CD4-positive, alpha-beta T cell treated with Interleukin-12 subunit alpha and Interleukin-12 subunit beta, for 1 hour (primary cell): ENCODE measurements at regions not wholly inside any gene's neighbourhood (a gene's known extent, or its start where the extent isn't known, plus 50 kb on each side); places are given as distances from the start of the nearest gene placed in this dataset.
"Not testable (repeated sequence)": the region's sequence is repeated elsewhere in the genome, so short reads cannot be mapped to it uniquely, and the experiment has no call there.

Source experiments
- DNase-seq: peaks from one replicate; pipeline ENCODE4 v3.0.0-alpha.2; 2020

GRCh38 chr10:84571146-84571545 is 242.8 kb downstream of the CCSER2 start:
- no peak for DNase-seq

GRCh38 chr10:84574102-84574501 is 245.7 kb downstream of the CCSER2 start:
- DNase-seq: no peak

- no peak for DNase-seq
Measured at GRCh38 chr10:84581976-84582375, 253.6 kb downstream of the CCSER2 start.

- no peak for DNase-seq
Measured at GRCh38 chr10:84583501-84583900, 255.1 kb downstream of the CCSER2 start.

DNA sequence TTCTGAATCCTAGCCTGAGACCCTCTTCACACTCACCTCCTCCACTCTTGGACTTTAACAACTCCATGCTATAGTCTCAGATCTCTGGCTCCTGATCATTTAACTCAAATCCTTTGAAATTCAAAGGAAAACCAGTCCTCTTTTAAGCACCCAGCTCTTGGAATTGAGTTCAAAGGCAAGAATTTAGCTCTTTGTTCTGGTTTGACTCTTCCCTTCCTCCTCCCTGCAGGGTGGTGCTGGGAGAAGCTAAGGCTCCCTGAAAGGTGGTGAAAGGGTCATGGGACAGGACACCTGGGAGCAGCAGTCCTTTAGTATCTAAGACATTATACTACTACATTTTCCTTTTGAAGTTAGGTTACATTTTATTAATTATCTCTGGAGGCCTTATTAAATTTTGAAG is 259.4 kb downstream of the CCSER2 start:
- no peak for DNase-seq

DNA sequence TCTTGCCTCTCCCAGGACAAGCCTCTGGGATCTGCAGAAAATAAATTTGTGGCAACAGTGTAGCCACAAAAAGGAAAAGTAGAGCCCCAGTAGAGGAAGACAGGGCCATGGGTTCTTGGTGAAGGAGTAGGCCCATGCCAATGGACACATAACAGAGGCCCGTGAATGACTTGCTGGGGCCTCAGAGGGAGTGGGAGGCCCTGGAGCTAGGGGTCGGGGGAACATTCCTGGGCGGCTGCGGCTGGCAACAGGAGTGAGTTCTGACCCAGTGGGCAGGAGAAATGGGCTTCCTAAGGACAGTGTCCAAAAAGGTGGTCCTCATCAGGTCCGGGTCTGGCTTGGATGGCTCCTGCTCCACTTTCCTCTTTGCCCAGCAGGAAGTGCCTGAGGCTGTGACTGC is 260.0 kb downstream of the CCSER2 start:
- no peak for DNase-seq

DNA sequence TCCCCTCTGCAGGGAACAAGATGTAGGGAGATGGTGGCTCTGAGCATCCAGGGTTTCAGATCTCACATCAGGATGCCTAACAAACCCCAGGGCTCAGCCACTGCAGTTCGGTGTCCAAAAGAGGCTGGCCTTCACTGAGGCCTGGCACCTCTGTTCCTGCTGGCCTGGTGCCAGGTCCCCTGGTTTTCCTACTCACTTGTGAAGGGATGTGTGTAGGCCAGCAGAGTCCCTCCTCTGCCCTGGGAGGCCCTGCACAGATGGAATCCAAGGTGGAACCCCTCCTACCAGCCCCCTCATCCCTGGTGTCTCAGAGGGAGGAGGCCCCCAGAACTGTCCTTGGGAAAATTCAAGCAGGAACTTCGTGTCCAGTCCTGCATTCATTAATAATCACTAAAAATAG is 260.6 kb downstream of the CCSER2 start:
- DNase-seq: no peak

DNA sequence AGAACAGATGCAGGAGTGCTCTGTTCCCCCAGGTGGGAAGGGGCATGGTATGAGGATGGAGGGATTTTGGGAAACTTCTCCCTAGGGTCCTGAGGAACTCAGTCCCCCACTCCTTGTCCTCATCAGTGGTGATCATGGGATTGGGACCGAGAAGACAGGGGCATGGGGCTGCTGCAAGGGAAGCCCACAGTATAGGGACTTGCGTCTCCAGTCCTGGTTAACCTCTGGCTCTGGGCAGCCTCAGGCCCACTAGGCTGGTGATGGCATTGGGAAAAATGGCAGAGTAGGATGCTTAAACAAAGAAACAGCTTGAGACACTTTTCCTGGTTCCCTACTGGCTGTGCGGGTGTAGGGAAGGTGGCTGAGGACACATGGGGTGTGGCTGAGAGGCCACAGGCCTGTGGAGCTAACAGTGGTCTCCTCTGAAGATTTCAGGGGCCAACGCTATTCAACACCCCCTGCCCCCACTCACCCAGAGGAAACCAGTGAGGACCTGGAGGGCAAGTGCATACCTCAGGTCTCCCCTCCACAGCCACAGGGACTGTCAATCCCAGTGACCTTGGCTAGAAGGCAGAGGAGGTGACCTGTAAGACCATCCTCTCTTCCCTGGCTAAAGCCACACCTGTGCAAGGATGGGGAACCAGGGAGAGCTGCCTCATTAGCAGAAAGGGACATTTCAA is 261.3 kb downstream of the CCSER2 start:
- DNase-seq: no peak

DNA sequence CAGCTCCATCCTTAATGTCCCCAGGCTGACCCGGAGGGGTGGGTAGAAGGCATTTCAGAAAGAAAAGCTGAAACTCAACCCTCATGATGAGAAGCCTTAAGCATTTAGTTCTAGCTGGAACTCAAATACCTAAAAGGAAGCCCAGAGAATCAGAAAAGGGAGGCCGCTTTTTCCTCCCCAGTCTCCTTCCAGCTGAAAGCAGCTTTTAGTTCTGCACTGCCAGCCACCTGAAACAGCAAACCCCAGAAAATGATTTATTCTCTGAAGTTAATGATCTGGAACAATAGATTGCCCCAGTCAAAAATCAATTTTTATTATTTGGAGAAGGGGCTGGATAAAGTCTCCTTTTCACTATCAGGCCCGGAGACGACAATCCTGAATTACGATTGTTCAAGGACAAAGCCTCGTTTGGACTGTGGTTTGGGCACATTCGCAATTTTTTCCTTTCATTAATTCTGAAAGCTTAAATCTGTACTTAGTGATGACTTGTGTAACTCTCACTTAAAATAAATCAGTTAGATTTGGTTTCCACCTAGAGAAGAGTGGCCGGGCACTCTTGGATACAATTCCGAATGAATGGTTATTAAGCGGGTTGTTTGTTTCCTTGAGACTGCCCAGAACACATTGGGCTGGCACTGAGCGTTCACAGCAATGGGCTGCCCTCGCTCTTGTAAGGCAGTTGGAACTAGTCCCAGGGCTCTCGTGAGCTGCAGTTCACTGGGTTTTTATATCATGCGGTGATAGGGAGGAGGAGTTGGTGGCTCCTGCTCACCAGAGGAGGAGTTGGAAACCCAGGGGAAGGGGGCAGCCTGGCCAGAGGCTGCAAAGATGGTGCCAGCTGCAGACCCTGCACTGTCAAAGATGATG is 262.2 kb downstream of the CCSER2 start:
- DNase-seq: no peak

GRCh38 chr10:84593506-84593905 is 265.1 kb downstream of the CCSER2 start:
- DNase-seq: no peak

DNA sequence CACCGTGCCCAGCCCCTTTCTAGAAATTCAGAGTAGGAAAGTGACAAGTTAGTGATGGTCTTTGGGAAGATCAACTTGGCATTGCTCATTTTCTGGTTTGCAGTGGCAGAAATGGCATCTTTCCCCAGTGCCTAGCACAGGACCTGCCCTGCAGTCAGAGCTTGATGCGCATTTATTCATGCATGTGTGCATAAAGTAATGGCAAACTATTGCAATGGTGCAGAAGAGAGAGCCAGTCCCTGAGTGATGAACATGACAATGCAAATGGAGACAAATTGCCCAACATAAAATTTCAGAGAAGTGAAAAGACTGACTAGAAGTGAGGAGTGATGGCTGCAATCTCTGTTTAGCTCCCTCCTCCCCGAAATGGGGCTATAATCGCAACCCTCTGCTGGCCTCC is 268.2 kb downstream of the CCSER2 start:
- DNase-seq: no peak

DNA sequence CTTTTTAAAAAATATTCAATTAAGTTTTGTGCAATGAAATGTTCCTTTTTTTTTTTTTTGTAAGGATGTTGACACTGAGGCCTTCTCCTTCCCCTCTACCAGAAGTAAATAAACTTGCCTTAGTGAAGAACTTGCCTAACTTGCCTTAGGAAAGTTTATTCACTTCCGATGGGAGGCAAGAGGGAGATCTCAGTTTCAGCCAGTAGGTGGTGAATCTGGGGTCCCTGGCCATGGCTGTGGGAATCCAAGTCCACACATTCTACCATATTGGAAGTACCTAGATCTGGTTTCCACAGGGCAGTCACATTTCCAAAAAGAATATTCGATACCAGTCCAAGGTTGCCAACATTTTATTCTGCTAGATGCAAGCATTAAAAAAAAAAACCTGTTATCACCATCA is 270.9 kb downstream of the CCSER2 start:
- no peak for DNase-seq

- no peak for DNase-seq
Measured at GRCh38 chr10:84600947-84601346, 272.6 kb downstream of the CCSER2 start.

GRCh38 chr10:84602543-84602942 is 274.2 kb downstream of the CCSER2 start:
- not testable (repeated sequence) for DNase-seq

GRCh38 chr10:84603971-84604370 is 275.6 kb downstream of the CCSER2 start:
- no peak for DNase-seq

DNA sequence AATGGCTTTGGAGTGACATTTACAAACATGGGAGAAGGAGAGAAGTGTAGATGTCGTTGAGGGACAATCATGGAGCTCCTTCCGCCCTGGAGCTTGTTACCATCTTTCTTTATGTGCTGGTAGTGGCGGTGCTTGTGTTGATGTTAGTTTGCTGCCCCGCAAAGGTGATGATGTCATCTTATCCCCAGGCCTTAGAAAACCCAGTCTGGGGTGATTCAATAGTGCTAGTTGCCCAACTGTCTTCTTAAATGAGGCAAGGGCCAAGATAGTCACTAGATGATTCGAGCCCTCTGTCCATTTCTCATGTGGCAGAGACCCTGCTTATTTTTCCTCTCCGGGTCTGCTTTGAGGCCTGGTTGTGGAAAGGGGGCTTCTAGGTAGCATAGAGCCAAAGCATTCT is 277.4 kb downstream of the CCSER2 start:
- DNase-seq: no peak

DNA sequence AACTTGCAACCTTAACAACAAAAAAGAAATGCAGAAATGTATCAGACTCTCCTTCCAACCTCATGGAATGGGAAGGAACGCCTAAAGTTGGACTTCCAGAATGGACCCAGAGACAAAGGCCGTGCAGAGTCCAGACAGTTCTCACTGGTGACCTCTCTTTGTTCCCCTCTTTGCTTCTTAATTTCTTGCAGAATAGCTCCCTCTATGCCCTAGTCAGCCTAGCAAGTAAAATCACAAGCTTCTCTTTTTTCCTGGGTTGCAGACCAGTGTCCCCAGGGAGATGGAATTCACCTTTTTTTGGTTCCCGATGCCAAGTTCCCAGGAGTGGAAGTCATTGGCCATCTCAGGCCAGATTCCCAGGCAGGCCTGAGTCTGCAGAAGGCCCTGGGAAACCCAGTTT is 278.0 kb downstream of the CCSER2 start:
- no peak for DNase-seq

DNA sequence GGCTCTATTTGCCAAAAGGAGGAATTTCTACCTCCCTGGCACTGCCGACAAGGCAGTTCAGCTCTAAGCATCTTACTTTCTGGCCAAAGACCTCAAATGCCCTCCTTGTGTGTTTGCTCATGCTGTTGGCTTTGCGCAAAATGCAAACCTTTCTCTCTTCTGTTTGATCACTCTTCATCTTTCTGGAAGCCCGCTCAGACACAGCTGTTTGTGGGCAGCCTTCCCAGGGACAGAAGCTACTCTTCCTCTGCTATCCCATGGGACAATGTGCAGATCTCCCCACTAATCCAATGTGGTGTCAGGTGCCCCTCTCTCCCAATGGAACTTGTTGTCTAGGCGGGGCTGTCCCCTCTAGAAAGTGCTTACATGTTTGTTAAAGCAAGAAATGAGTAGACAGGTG is 278.7 kb downstream of the CCSER2 start:
- DNase-seq: no peak

- DNase-seq: no peak
Measured at GRCh38 chr10:84607523-84607922, 279.1 kb downstream of the CCSER2 start.

- no peak for DNase-seq
Measured at GRCh38 chr10:84608126-84608525, 279.7 kb downstream of the CCSER2 start.

GRCh38 chr10:84613336-84614021 is 285.1 kb downstream of the CCSER2 start:
- no peak for DNase-seq

DNA sequence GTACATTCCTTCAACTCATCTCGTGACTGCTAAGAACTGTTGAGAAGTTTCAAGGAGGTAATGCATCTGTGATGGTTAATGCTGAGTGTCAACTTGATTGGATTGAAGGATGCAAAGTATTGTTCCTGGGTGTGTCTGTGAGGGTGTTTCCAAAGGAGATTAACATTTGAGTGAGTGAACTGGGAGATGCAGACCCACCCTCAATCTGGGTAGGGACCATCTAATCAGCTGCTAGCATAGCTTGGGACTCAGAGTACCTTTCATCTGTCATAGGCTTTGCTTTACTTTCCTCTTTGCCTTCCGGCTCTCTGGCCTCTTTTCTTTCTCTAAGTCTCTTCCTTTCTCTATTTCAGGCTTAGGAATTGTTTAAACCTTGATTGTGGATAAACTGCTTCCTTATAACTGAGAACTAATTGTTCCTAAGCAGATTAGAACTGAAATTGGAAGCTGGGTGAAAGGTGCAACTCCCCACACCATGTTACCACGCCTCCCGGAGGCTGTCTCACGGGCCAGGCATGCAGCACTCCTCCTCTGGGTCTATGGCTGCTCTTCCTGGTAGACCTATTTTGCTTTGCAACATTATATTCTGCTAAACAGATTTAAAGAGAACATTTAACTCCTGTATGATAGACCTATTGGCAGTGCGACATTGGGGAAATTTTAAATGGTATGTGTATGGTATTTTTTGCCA is 298.2 kb downstream of the CCSER2 start:
- no peak for DNase-seq

DNA sequence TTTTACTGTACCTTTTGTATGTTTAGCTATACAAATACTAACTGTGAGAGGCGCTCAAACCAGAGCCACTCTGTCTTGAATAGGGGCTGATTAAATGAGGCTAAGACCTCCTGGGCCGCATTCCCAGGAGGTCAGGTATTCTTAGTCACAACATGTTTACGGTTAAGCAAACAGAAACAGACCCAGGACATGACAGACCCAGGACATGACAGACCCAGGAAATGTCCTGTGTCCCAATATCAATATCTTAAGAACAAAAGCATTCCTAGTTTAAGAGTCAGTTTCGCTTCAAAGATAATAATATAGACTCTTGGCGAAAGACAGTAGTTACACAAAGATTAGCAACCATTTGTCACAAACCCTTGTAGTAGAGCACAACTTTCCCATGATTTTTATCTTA is 304.5 kb downstream of the CCSER2 start:
- DNase-seq: no peak
